ENCODE measurements at regions not wholly inside any gene's neighbourhood (a gene's known extent, or its start where the extent isn't known, plus 50 kb on each side); places are given as distances from the start of the nearest gene placed in this dataset.

- no peaks in the 10 kb centered on the region for H3K9me3 ChIP-seq
- H3K36me3 ChIP-seq, result no peaks in the 10 kb centered on the region
- peaks cover 10% of the 10 kb centered on the region; the same call in 1 of the 2 replicates for H3K27me3 ChIP-seq
- TF ChIP-seq CTCF (IDR thresholded peaks at IDR 0.05; ENCODE audit: low read depth, low read length), result no peak
- H3K4me1 ChIP-seq, result no peaks in the 10 kb centered on the region
- DNase-seq, result no peak
- H3K4me3 ChIP-seq (ENCODE audit: low read depth, low read length), result no peak overlapping the region
Measured at GRCh38 chr5:87114631-87115030, 153.1 kb upstream of the RASA1 start.

- no peak overlapping the region for H3K4me3 ChIP-seq (ENCODE audit: low read depth, low read length)
- DNase-seq, result no peak
- H3K27me3 ChIP-seq, result peaks cover 10% of the 10 kb centered on the region; the same call in 1 of the 2 replicates
- H3K9me3 ChIP-seq, result no peaks in the 10 kb centered on the region
- no peaks in the 10 kb centered on the region for H3K4me1 ChIP-seq
- H3K36me3 ChIP-seq, result no peaks in the 10 kb centered on the region
- no peak for TF ChIP-seq CTCF (IDR thresholded peaks at IDR 0.05; ENCODE audit: low read depth, low read length)
Measured at GRCh38 chr5:87115839-87116364, 151.8 kb upstream of the RASA1 start.

- Histone ChIP-seq H3K4me1 (no peaks in the 10 kb centered on the region), H3K4me3 (ENCODE audit: low read depth, low read length) (no peak overlapping the region), H3K9me3 (no peaks in the 10 kb centered on the region), H3K36me3 (no peaks in the 10 kb centered on the region), H3K27me3 (peaks cover 10% of the 10 kb centered on the region; the same call in 1 of the 2 replicates)
- no peak for TF ChIP-seq CTCF (IDR thresholded peaks at IDR 0.05; ENCODE audit: low read depth, low read length)
- no peak for DNase-seq
Measured at GRCh38 chr5:87116825-87117512, 150.7 kb upstream of the RASA1 start.

- Histone ChIP-seq H3K4me3 (ENCODE audit: low read depth, low read length) (no peak overlapping the region), H3K4me1 (no peaks in the 10 kb centered on the region), H3K36me3 (no peaks in the 10 kb centered on the region), H3K27me3 (peaks cover 5% of the 10 kb centered on the region), H3K9me3 (no peaks in the 10 kb centered on the region)
- no peak for DNase-seq
- TF ChIP-seq CTCF (IDR thresholded peaks at IDR 0.05; ENCODE audit: low read depth, low read length), result no peak
Measured at GRCh38 chr5:87119588-87119987, 148.1 kb upstream of the RASA1 start.

- DNase-seq, result no peak
- Histone ChIP-seq H3K4me1 (no peaks in the 10 kb centered on the region), H3K9me3 (no peaks in the 10 kb centered on the region), H3K27me3 (peaks cover 5% of the 10 kb centered on the region), H3K36me3 (no peaks in the 10 kb centered on the region), H3K4me3 (ENCODE audit: low read depth, low read length) (no peak overlapping the region)
- TF ChIP-seq CTCF (IDR thresholded peaks at IDR 0.05; ENCODE audit: low read depth, low read length), result no peak
Measured at GRCh38 chr5:87120518-87121303, 147.0 kb upstream of the RASA1 start.
